AG04450 (cell line): ENCODE measurements at regions not wholly inside any gene's neighbourhood (a gene's known extent, or its start where the extent isn't known, plus 50 kb on each side); places are given as distances from the start of the nearest gene placed in this dataset.

Source experiments
- CTCF ChIA-PET: fragments of 300-600, 350-600 bp; formaldehyde crosslinking; extraction: SDS; loops from one replicate; lab custom pipeline; 2022; ENCODE audit warnings: antibody characterized with exemption, inconsistent platforms; lab: Charles Lee
- POLR2A ChIA-PET: fragments of 350-600 bp; formaldehyde crosslinking; extraction: SDS; loops from one replicate; lab custom pipeline; 2021; ENCODE audit warnings: antibody characterized with exemption, inconsistent platforms; lab: Yijun Ruan, JAX
- DNase-seq: peaks from one replicate; pipeline ENCODE4 v3.0.0-alpha.2; 2011; ENCODE audit warnings: low read depth, low spot score
- H3K27ac ChIP-seq: one replicate; pipeline ENCODE4 v1.5.1; 2012; ENCODE audit warnings: low read depth, low read length, control low read depth
- H3K27me3 ChIP-seq: one replicate; pipeline ENCODE4 v1.6.0; 2012; ENCODE audit warnings: low read length; ENCODE audit not compliant: control insufficient read depth, insufficient read depth
- H3K4me3 ChIP-seq: 2 replicates; pipeline ENCODE4 v1.5.1; 2011; ENCODE audit warnings: mild to moderate bottlenecking, low read depth, low read length, control low read depth
- H3K9me3 ChIP-seq: 2 replicates; pipeline ENCODE4 v1.5.1; 2012; ENCODE audit warnings: low read length; ENCODE audit not compliant: control insufficient read depth, insufficient read depth
- TF ChIP-seq, protein P1 (sequence below): IDR thresholded peaks from 2 replicates; pipeline ENCODE4 v1.5.1; 2011; ENCODE audit warnings: low read depth, low read length, control low read depth, inconsistent platforms

DNA sequence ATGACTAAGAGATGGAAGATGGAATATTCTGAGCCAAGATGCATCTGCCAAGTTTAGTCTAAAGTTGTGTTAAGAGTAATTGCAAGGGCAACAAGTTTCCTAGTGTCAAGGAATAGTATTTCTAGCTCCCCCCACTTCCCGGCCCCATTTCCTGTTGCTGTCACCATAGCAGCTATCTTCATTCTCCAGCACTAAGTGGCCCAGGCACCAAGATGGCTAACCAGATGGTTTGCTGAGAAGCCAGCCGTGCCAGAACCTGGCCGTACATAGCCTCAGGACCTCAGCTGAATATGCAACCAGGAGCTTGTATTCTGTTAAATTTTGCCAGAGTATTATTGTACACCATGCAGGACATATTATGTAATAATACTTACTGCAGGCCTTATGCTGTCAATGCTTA, 108.8 kb upstream of the UMPS start:
- TF ChIP-seq, protein P1, sequence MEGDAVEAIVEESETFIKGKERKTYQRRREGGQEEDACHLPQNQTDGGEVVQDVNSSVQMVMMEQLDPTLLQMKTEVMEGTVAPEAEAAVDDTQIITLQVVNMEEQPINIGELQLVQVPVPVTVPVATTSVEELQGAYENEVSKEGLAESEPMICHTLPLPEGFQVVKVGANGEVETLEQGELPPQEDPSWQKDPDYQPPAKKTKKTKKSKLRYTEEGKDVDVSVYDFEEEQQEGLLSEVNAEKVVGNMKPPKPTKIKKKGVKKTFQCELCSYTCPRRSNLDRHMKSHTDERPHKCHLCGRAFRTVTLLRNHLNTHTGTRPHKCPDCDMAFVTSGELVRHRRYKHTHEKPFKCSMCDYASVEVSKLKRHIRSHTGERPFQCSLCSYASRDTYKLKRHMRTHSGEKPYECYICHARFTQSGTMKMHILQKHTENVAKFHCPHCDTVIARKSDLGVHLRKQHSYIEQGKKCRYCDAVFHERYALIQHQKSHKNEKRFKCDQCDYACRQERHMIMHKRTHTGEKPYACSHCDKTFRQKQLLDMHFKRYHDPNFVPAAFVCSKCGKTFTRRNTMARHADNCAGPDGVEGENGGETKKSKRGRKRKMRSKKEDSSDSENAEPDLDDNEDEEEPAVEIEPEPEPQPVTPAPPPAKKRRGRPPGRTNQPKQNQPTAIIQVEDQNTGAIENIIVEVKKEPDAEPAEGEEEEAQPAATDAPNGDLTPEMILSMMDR, result no peak
- CTCF ChIA-PET, result no interaction called here
- POLR2A ChIA-PET, result no interaction called here
- no peak for DNase-seq
- H3K4me3 ChIP-seq, result no peak overlapping the region
- no peak overlapping the region for H3K27ac ChIP-seq
- H3K9me3 ChIP-seq, result no peaks in the 10 kb centered on the region
- H3K27me3 ChIP-seq, result peaks cover 3% of the 10 kb centered on the region

DNA sequence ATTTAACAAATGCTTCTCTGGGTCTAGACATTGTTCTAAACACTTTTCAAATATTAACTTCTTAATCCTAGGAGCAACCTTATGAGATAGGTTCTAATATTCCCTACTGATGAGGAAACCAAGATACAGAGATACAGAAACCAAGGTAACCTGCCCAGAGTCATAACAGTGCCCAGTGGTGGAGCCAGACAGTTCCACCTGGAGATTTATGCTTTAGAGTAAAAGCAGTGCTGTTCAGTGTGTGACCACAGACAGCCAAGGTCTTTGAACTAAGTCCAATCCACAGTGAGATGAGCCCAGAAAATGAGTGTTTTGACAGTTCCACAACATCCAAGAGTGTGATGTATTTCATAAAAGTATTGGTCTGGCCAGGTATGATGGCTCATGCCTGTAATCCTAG, 105.2 kb upstream of the UMPS start:
- no peaks in the 10 kb centered on the region for H3K9me3 ChIP-seq
- CTCF ChIA-PET, result interaction anchor here (0.7 kb wide), 1 partner anchor 1524 kb away, joined by 4 read pairs; no protein-coding TSS in a partner anchor
- TF ChIP-seq, protein P1, result no peak
- H3K27me3 ChIP-seq, result peaks cover 3% of the 10 kb centered on the region
- no peak for DNase-seq
- no peak overlapping the region for H3K4me3 ChIP-seq
- POLR2A ChIA-PET, result no interaction called here
- no peak overlapping the region for H3K27ac ChIP-seq

DNA sequence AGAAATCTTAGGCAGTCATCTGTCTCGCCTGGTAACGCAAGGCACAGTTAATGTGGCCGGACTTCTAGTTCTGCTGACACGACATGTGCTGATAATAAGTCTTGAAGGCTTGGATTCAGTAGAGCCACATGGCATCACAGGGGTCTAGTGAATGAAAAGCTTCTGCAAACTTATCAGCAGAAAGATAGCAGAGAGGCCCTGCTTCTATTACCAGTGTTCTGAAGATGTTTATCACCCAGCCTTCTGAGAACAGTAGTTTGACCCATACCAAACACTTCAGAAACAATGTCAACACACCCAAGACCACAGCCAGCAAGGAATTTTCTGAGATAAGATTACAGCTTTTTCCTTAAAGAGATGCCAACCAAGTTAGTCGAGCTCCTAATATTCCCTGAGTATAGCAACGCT, 102.7 kb upstream of the UMPS start:
- ChIA-PET POLR2A (no interaction called here), CTCF (interaction anchor here (0.5 to 0.6 kb wide), 2 partner anchors 595 to 932 kb away, joined by 3 read pairs; no protein-coding TSS in a partner anchor)
- DNase-seq, result no peak
- TF ChIP-seq, protein P1, result no peak
- Histone ChIP-seq H3K9me3 (no peaks in the 10 kb centered on the region), H3K27me3 (peaks cover 9% of the 10 kb centered on the region), H3K27ac (no peak overlapping the region), H3K4me3 (no peak overlapping the region)

DNA sequence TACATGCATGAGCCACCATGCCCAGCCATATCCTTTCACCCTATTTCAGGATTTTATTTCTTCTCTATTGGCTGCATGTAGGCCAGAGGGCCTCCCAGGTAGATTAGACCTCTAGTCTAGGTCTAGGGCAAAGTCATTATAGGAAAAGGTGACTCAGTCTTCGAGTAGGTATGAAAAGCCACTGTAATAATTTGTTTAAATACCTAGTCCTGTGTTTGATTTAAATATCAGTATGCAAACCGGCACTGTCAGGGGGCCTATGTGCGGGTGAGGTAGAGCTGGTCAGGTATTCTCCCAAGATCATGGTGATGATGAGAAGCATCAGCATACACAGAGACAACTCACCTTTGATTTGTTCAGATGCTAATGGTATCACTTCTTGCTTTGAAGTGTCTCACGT, 101.4 kb upstream of the UMPS start:
- Histone ChIP-seq H3K4me3 (no peak overlapping the region), H3K27me3 (peaks cover 9% of the 10 kb centered on the region), H3K27ac (no peak overlapping the region), H3K9me3 (no peaks in the 10 kb centered on the region)
- TF ChIP-seq, protein P1, result no peak
- ChIA-PET POLR2A (no interaction called here), CTCF (interaction anchor here (0.6 to 1.8 kb wide), 2 partner anchors 61 to 69 kb away, joined by 3 to 6 read pairs; no protein-coding TSS in a partner anchor)
- no peak for DNase-seq

DNA sequence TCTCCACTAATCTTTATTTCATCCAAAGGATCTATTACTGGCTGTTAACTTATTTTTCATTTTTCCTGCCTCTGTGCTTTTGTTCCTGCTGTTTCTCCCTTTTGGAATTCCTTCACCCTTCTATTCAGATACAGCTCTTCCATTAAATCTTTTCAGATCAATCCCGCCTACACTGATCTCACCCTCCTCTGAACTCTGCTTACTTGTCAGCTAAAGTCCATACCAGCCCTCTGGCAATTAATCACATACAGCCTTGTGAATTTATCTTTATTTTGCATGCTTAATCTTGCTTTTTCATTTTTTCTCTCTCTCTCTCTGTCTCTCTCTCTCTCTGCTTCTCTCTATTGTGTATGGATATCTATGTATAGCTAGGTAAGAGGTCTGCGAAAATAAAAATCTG, 100.8 kb upstream of the UMPS start:
- CTCF ChIA-PET, result interaction anchor here (0.6 to 1.8 kb wide), 2 partner anchors 60 to 70 kb away, joined by 3 to 6 read pairs; no protein-coding TSS in a partner anchor
- TF ChIP-seq, protein P1, result no peak
- no peak overlapping the region for H3K4me3 ChIP-seq

More for the DNA sequence above, 100.8 kb upstream of the UMPS start:
- no peak for DNase-seq
- Histone ChIP-seq H3K27ac (no peak overlapping the region), H3K27me3 (peaks cover 11% of the 10 kb centered on the region), H3K9me3 (no peaks in the 10 kb centered on the region)
- POLR2A ChIA-PET, result no interaction called here
